OCI-LY1 (cell line): ENCODE measurements at regions not wholly inside any gene's neighbourhood (a gene's known extent, or its start where the extent isn't known, plus 50 kb on each side); places are given as distances from the start of the nearest gene placed in this dataset.

ENCODE experiments used
- EZH2 ChIP-seq: fragments of 200-600 bp; sonication (generic), shearing (Covaris generic); IDR thresholded peaks from 2 replicates; pipeline ENCODE4 v1.8.0; 2017; ENCODE audit warnings: borderline replicate concordance, mixed run types, mild to moderate bottlenecking, antibody characterized with exemption, low read length, moderate library complexity, mixed read lengths
- TF ChIP-seq, protein P1 (sequence below): fragments of 200-600 bp; sonication (generic), shearing (Covaris generic); IDR thresholded peaks from 2 replicates; pipeline ENCODE4 v1.5.1; 2017; ENCODE audit warnings: mild to moderate bottlenecking, antibody characterized with exemption, low read length, moderate library complexity, mixed read lengths

GRCh38 chr12:89995870-89996269 is 287.2 kb upstream of the ATP2B1 start:
- TF ChIP-seq, protein P1, sequence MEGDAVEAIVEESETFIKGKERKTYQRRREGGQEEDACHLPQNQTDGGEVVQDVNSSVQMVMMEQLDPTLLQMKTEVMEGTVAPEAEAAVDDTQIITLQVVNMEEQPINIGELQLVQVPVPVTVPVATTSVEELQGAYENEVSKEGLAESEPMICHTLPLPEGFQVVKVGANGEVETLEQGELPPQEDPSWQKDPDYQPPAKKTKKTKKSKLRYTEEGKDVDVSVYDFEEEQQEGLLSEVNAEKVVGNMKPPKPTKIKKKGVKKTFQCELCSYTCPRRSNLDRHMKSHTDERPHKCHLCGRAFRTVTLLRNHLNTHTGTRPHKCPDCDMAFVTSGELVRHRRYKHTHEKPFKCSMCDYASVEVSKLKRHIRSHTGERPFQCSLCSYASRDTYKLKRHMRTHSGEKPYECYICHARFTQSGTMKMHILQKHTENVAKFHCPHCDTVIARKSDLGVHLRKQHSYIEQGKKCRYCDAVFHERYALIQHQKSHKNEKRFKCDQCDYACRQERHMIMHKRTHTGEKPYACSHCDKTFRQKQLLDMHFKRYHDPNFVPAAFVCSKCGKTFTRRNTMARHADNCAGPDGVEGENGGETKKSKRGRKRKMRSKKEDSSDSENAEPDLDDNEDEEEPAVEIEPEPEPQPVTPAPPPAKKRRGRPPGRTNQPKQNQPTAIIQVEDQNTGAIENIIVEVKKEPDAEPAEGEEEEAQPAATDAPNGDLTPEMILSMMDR: no peak
- no peak for TF ChIP-seq EZH2
